Hematopoietic multipotent progenitor cell treated with erythropoietin and hydrocortisone succinate and interleukin-3 and kit ligand, for 8 days (in vitro differentiated cells): ENCODE measurements at regions not wholly inside any gene's neighbourhood (a gene's known extent, or its start where the extent isn't known, plus 50 kb on each side); places are given as distances from the start of the nearest gene placed in this dataset.
A peak's percentile ranks its signal among the peaks of the same experiment; 100 is the strongest.
"Not testable (repeated sequence)": the region's sequence is repeated elsewhere in the genome, so short reads cannot be mapped to it uniquely, and the experiment has no call there.

Experiments
- DNase-seq: peaks from one replicate; pipeline ENCODE4 v3.0.0-alpha.2; 2015

DNA sequence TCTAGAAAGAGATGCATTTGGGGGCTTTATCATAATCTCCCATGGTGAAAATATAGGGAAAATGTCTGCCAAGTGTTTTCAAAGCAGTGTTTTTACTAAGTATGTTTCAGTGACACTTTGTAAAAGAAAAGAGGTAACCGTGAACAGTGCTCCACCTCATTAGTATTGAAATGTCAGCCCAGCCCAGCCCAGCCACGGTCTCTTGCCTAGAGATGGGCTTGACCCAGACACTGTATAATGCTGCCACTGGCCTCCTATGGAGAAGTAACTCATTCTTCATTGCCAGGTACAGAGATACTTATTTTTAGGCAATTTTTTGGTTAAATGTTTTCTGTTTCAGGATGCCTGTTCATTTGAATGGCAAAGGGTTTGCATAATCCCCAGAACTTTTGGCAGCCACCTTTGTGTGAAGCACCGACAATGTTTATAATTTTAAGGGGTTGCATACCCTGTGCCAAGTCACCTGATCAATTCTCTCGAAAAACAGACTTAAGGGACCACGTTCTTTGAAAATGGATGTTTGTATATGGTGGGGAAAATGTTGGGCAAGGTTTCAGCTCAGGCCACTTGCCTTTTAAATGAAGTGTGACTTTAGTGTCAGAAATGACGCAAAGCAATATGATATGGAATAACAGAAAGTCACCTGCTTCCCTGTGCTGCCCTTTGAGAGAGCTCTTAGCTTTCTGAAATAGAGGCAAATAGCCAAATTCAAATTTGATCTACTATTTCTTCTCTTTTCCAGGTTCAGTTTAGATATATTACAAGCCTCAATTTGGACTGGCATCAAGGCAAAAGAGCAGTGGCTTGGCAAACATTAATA is 314.5 kb upstream of the RGPD4 start:
- DNase-seq: no peak

DNA sequence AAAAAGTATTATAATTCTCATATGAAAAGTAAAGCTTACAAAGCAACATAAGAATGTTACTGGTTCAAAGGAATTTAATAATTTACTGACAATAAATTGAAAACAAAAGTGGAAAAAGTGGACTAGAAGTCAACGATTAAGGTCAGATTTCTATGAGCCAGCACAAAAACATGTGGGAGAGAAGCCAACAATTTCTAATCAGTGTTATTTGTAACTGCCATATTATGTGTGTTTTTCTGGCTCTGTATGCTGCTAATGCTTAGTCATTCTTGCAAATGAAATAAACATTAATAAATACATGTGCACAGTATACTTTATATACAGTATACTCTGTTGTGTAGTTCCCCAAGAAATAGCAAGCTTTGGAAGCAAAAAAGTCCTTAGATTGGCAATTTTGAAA is 301.3 kb upstream of the RGPD4 start:
- no peak for DNase-seq

DNA sequence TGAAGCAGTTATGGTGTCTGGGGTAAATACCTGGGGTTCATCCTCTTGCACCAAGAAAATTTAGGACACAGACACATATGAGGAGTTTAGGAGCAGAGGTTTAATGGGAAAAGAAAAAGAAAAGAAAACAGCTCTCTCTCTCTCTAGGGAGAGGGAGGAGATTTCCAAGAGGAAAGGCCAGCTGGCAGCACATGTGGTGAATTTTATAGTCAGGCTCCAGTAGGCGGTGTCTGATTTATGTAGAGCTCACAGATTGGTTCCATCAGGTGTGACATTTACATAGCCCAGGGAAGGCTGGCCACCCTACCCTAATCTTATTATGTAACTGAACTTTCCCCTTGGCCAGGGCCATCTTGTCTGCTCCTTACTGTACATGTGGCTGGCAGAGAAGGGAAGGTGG is 297.5 kb upstream of the RGPD4 start:
- no peak for DNase-seq

DNA sequence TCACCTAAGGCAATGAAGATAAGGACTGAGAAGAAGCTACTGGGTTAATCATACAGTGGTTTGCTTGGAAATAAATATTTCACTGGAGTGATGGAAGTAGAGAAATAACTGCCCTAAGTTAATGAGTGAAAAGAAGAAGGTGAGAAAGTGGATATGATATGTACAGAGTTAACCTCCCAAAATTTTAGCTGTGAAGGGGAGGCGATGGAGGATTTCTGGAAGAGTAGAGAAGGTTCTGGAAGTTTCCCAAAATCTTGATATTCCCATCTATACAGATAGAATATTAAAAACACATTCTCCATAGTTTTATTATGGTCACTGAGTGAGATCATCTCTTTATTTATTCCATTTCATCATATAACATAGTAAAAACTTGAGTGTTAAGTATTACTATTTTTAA is 296.6 kb upstream of the RGPD4 start:
- DNase-seq: no peak

DNA sequence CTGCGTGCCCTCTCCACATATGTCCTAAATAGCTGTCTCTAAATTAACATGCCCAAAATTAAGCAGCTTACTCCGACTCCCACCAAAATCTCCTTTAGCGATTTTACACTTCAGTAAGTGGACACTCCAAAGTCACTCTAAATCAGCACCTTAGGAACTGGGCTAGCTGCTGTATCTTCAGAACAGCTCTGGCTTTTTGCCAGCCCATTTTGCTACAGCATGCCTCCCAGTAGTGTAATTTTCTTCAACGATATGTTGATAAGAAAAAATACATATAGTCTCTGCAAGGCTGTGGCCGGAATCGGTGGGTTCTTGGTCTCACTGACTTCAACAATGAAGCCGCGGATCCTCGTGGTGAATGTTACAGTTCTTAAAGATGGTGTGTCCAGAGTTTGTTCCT is 291.8 kb upstream of the RGPD4 start:
- no peak for DNase-seq

DNA sequence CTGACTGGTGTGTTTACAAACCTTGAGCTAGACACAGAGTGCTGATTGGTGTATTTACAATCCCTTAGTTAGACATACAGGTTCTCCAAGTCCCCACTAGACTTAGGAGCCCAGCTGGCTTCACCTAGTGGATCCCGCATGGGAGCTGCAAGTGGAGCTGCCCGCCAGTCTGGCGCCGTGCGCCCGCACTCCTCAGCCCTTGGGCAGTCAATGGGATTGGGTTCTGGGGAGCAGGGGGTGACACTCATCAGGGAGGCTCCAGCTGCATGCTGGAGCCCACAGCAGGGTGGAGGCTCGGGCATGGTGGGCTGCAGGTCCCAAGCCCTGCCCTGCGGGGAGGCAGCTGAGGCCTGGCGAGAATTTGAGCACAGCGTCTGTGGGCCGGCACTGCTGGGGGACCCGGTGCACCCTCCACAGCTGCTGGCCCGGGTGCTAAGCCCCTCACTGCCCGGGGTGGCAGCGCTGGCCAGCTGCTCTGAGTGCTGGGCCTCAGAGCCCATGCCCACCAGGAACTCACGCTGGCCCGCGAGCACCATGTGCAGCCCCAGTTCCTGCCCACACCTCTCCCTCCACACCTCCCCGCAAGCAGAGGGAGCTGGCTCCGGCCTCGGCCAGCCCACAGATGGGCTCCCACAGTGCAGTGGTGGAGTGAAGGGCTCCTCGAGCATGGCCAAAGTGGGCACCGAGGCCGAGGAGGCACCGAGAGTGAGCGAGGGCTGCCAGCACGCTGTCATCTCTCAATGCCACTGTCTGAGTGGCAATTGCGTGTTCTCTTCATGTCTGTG is 290.6 kb upstream of the RGPD4 start:
- DNase-seq: not testable (repeated sequence)

DNA sequence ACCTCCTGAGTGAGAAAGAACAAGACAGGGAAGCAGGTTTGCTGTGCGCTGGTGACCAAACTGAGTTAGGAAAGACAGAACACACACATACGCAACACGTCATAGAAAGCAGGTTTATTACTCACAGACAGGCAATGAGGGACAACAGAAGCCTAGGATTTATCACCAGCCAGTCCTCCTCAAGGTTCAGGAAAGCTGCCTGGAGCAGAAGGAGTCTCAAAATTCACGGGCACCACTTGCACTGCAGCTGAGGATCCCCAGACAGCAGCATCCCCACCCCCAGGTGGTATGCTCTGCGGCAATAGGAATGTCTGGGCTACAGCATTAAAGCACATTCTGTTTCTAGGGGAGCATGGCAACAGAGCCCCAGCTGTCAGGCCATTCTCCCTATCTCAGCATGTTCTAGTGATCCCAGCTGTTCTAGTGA is 284.4 kb upstream of the RGPD4 start:
- DNase-seq: no peak

DNA sequence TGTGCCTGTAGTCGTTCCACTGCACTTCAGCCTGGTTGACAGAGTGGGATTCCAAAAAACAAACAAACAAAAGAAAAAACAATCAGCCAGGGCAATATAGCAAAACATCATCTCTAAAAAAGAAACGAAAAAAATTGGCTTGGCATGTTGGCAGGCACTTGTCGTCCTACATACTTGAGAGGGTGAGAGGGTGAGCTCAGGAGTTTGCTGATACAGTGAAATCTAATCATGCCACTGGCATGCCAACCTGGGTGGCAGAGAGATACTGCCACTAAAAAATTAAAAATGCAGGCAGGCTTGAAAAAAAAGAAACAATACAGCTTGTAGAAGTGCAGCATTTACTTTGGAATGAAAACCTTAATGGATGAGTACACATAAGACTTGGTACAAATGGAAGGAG is 282.9 kb upstream of the RGPD4 start:
- DNase-seq: no peak

DNA sequence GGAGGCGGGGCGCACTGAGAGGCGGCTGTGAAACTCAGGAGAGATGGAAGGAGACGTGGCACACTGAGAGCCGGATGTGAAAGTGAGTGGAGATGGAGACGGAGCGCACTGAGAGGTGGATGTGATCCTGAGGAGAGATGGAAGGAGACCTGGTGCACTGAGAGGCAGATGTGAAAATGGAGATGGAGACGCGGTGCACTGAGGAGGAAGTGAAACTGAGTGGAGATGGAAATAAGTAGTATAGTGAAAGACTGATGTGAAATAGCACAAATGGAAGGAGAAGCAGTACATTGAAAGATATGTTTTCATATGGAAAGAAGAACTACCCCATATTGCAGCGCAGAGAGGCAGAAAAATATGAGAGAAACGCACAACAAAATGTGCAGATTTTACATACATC is 281.6 kb upstream of the RGPD4 start:
- no peak for DNase-seq

DNA sequence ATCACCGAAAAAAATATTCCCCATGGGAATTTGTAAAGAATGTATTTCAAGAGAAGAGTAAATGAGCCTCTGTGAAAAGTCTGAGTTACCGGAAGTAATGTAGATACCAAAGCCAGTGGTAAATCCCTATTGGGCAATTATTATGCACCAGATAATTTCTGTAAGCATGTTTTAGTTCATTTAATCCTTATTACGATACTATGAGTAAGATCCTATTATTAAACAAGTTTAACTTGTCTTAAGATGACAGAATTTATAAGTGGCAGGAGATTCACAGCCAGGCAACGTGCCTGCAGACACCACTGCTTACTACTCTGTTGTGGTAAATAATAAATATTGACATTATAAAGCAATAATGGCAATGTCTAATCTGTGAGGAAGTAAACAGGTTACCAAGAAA is 280.8 kb upstream of the RGPD4 start:
- no peak for DNase-seq

DNA sequence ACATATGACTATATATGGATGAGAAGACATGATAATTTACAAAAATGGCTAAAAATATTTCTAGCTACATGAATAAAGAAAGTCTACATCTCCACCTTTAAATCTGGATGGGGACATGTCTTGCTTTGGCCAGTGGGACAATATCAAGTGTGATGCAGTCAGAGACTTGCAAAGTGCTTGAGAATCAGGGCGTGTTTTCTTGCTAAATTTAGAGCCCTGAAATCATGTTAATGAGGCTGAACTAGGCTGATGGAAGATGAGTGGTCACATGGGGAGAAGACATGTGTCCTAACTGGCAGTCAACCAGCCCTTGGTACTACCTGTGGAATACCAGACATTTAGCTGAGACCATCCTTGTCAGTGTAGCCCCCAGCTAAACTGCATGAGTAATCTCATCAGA is 278.5 kb upstream of the RGPD4 start:
- no peak for DNase-seq

DNA sequence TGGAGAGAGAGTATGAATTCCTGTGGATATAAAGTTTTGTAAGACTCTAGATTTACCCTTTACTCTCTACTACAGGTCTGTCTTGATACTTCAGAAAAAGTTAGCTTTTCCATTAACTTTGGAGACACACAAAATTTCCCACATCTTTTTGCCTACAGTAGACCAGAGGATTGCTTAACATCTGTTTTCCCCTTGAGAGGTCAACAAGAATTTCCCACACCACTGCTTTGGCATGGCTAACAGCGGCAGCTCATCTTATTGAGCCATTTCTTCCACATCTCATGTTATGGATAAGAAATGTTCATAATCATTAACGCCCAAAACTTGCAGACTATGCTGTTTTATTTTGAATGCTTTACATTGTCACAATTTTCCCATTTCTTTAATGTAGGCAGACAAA is 273.6 kb upstream of the RGPD4 start:
- DNase-seq: no peak

DNA sequence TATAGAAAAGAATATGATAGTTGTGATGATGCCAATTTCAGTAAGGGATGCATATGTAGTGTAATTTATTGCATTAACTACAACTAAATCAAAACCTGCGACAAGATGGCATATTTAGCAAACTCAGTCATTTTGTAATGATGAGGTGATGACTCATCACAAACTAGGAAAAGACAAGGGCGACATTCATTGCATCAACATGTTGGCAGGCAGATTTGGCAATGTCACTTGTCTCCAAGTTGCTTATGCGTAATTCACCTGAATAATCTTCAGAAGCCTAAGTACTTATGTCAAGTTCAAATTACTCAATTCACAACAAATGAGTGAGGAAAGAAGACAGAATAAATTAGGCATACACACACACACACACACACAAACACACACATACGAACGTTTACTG is 273.2 kb upstream of the RGPD4 start:
- no peak for DNase-seq

DNA sequence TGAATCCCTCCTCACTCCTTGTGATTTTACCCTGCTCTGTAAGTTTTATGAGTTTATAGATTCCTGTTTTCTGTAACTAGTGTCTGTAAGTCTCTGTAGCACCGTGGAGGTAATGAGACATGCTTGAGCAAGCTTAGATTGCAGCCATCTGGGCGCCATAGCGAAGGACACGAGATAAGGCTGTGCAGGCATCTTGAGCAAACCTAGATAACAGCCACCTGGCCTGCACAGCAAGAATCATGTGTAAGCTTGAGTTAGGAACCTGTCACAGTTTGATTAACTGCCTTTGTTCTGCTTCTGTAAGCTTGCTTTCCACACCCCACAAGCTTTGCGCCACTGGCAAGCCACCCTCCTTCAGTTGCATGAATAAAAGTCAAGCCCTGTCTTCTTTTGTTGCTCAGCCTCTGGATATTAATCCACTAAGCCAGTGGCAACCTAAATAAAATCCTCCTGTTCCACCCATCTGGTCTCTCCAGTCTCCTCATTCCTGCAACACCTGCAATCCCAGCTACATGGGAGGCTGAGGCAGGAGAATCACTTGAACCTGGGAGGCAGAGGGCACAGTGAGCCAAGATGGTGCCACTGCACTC is 270.6 kb upstream of the RGPD4 start:
- DNase-seq: no peak

DNA sequence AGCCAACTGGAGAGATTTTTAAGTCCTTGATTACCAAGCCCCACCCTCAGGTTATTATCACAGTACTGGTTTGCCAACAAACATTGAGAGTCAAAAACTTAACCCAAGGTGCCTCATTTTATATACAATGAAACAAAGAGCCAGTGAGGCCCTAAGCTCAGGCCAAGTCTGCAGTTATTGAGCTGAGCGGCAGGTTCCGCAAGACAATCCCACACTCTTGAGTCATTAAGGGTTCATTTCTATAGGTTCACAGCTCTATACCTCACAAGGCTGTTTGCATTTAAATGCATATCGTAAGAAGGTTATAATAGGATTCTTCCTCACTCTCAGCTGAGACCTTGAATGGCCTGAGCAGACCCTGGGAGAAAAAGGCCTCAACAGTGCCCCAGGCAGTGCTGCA is 268.4 kb upstream of the RGPD4 start:
- no peak for DNase-seq

DNA sequence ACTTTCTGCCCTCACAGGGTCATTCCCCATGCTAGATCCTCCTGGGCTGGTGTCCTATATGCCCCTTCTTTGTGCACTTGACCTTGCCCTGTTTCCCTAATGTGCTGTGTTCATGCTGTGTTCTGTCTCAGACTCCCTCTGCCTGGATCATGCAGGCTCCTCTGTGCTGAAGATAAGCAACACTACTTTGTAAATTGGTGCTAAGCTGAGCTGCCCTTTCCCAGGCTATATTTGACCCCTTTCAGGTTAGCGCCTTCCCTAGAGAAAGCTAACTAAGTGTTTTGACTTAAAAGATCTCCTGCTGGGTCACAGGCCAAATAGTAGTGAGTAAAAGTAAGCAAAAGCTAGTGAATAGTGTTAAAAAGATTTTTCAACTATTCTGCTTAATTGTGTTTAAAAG is 257.2 kb upstream of the RGPD4 start:
- no peak for DNase-seq

DNA sequence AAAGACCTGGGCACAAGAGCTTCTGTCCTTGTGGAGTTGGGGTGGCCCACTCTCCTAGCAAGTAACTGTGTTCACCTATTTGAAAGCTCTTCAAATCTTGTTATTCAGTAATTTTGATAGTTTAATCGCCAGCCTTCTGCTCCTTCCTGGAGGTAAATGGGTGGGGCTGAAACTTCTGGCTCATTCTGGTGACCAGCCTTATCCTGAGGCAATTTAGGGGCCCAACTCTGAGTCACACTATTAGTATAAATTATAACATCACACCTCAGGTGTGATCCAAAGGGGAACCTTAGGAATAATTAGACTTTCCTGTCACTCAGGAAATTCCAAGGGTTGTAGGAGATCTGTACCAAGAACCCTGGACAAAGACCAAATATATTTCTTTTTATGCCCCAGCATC is 255.8 kb upstream of the RGPD4 start:
- DNase-seq: no peak

DNA sequence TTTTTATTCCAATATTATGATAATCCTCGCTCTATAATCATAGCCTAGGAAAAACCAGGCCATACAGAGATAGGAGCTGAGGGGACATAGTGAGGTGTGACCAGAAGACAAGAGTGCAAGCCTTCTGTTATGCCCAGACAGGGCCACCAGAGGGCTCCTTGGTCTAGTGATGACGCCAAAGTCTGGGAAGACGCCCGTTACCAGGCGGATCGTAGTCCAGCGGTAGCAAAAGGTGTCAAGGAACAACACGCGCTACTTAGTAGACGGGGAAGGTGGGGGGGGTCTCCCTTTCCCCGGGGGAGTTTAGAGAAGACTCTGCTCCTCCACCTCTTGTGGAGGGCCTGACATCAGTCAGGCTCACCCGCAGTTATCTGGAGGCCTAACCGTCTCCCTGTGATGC is 253.8 kb upstream of the RGPD4 start:
- DNase-seq: peak; percentile 38

DNA sequence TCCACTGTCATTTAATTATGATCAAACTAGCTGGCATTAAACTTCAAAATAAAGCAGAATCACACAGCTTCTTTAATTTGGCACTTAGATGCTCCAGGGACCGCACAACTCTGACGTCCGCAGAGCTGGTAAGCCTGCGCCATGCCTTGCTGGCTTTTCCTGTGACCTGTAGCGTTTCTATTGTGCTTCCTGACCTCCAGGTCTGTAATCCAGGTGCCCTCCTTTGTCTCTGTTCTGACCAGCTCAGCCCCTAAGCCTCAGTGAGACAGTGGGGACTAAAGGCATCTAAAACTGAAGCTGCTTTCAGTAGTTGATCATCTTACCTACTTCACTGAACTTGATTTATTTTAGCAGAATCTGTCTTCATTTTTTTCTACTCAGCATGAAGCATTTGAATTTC is 249.7 kb upstream of the RGPD4 start:
- DNase-seq: no peak

DNA sequence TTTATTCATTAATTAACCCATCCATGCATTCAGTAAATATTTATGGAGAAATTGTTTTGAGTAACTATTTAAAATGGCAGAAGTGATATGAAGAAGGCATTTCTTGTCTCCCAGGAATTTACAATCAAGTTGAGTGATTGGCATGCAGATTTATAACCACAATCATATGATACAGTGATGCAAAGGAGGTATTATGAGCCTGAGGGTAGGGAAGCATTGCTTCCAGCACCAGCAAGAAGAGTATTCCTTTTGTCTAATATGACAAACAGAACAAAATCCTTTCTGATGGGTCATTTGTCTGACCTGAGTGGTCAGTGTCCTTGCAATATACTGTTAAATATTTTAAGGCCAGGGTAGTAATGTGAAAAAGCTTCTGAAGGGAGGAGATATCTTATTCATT is 244.2 kb upstream of the RGPD4 start:
- no peak for DNase-seq

DNA sequence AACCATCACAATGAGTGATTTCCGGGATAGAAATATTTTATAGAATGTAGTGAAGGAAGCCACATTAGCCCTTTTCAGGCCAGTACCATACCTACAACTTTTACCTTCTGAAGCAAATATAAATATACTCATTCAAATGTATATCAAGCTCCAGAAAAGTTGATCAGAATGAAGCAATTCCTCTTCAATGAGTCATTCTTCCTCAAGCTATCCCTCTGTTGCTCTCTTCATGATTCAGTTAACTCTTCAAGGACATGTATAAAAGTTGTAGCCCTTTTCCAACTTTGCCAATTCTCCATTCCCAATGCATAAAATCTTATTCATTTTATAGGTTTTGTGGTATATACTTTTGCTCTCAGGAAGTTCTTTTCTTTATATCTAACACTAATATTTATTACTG is 242.1 kb upstream of the RGPD4 start:
- DNase-seq: no peak

DNA sequence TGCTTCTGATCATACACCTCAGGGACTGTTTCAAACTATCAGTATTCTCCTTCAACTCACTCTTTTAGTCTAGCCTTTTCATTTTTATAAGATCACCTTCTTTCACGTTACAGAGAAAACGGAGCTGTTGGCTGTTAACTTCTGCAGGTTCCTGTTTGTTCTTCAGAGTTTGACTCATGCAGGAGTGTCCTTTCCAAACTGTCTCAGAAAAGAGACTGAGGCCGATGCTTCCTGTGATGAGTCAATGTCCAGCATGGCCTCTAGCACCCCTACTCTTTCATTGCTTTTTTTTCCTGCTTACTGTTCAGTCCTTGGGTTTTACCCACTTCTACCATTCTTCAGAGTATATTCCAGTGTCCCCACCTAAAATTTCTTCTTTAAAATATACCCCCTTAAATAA is 240.8 kb upstream of the RGPD4 start:
- DNase-seq: no peak

DNA sequence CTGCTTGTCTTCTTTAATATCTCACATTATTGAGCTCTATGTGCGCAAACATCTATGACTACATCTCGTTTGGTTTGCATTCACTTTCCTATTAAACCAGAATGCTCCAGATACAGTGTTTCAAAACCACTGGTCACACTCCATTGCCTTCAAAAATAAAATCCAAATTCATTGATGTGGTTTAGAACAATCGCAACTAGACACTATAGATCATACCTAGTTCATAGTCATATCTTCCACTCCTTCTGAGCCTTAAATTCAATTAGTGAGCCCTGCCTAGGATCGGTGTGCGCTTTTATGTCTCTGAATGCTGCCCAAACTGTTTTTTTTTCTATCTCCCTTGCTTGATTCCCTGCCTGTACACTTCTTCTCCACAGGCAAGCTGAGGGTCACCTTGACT is 238.5 kb upstream of the RGPD4 start:
- DNase-seq: no peak

DNA sequence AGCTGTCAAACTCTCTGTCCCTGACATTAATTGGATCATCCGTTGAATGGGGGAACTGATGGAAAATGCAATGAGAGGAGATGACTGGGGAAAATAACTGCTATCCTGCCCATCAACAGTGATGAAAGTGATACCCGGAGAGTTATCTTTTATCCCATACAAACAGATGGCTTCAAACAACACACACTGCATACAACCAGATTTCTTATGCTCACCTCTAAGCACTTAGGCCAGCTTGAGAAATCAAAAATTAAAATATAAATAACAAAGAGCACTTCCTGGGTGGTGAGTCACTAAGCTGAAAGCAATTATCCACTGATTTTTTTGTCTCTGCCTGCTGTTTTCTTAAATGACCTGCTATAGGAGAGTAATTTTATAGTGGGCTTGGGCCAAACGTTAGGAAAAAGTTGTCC is 237.6 kb upstream of the RGPD4 start:
- no peak for DNase-seq
